OCI-LY1 (cell line): ENCODE measurements at regions not wholly inside any gene's neighbourhood (a gene's known extent, or its start where the extent isn't known, plus 50 kb on each side); places are given as distances from the start of the nearest gene placed in this dataset.

Source experiments
- H2AFZ ChIP-seq: fragments of 200-600 bp; sonication (generic), shearing (Covaris generic); 2 replicates; pipeline ENCODE4 v1.6.0; 2014; ENCODE audit warnings: antibody characterized with exemption, mild to moderate bottlenecking, low read length
- H3F3A ChIP-seq: fragments of 200-600 bp; sonication (generic), shearing (Covaris generic); 2 replicates; pipeline ENCODE4 v1.6.0; 2014; ENCODE audit warnings: mild to moderate bottlenecking, antibody characterized with exemption, low read length, moderate library complexity; ENCODE audit not compliant: insufficient read depth
- H3K27ac ChIP-seq: fragments of 200-600 bp; sonication (generic); 2 replicates; pipeline ENCODE4 v1.5.1; 2014; ENCODE audit warnings: low read length, mixed run types, mild to moderate bottlenecking, low read depth; ENCODE audit not compliant: poor library complexity, severe bottlenecking
- H3K27me3 ChIP-seq: fragments of 200-600 bp; sonication (generic); 2 replicates; pipeline ENCODE4 v1.6.0; 2014; ENCODE audit warnings: antibody characterized with exemption, mild to moderate bottlenecking, low read length, moderate library complexity; ENCODE audit not compliant: insufficient read depth
- H3K36me3 ChIP-seq: fragments of 200-600 bp; sonication (generic); 2 replicates; pipeline ENCODE4 v1.6.1; 2014; ENCODE audit warnings: mild to moderate bottlenecking, antibody characterized with exemption, low read length, moderate library complexity, mixed read lengths; ENCODE audit not compliant: insufficient read depth
- H3K4me1 ChIP-seq: fragments of 200-600 bp; sonication (generic); 2 replicates; pipeline ENCODE4 v1.5.1; 2014; ENCODE audit warnings: mild to moderate bottlenecking, low read length, moderate library complexity; ENCODE audit not compliant: insufficient read depth, severe bottlenecking
- H3K4me2 ChIP-seq: fragments of 200-600 bp; sonication (generic), shearing (Covaris generic); 2 replicates; pipeline ENCODE4 v1.6.1; 2014; ENCODE audit warnings: low read length
- H3K4me3 ChIP-seq: fragments of 200-600 bp; sonication (generic); 2 replicates; pipeline ENCODE4 v1.5.1; 2014; ENCODE audit warnings: low read length, low read depth, mild to moderate bottlenecking, mixed read lengths; ENCODE audit not compliant: poor library complexity, severe bottlenecking
- H3K79me2 ChIP-seq: fragments of 200-600 bp; shearing (Covaris generic); 2 replicates; pipeline ENCODE4 v1.6.1; 2016; ENCODE audit warnings: mixed run types, low read length, mixed read lengths; ENCODE audit not compliant: insufficient read depth
- H3K9ac ChIP-seq: fragments of 200-600 bp; sonication (generic), shearing (Covaris generic); 2 replicates; pipeline ENCODE4 v1.6.1; 2014; ENCODE audit warnings: mild to moderate bottlenecking, low read length, mixed read lengths
- H3K9me2 ChIP-seq: fragments of 200-600 bp; sonication (generic), shearing (Covaris generic); 2 replicates; pipeline ENCODE4 v1.6.1; 2014; ENCODE audit warnings: low read depth, mild to moderate bottlenecking, low read length, mixed read lengths
- H3K9me3 ChIP-seq: fragments of 200-600 bp; shearing (Covaris generic); 2 replicates; pipeline ENCODE4 v1.6.1; 2014; ENCODE audit warnings: low read length, mixed read lengths
- H4K20me1 ChIP-seq: fragments of 200-600 bp; sonication (generic), shearing (Covaris generic); 2 replicates; pipeline ENCODE4 v1.6.0; 2016; ENCODE audit warnings: mild to moderate bottlenecking, low read length; ENCODE audit not compliant: insufficient read depth
- EZH2 ChIP-seq: fragments of 200-600 bp; sonication (generic), shearing (Covaris generic); IDR thresholded peaks from 2 replicates; pipeline ENCODE4 v1.8.0; 2017; ENCODE audit warnings: borderline replicate concordance, mixed run types, mild to moderate bottlenecking, antibody characterized with exemption, low read length, moderate library complexity, mixed read lengths
- TF ChIP-seq, protein P1 (sequence below): fragments of 200-600 bp; sonication (generic), shearing (Covaris generic); IDR thresholded peaks from 2 replicates; pipeline ENCODE4 v1.5.1; 2017; ENCODE audit warnings: mild to moderate bottlenecking, antibody characterized with exemption, low read length, moderate library complexity, mixed read lengths

GRCh38 chr11:29734287-29734686, 282.5 kb downstream of the KCNA4 start:
- no peak overlapping the region for H3K4me3 ChIP-seq
- H4K20me1 ChIP-seq = no peaks in the 10 kb centered on the region
- H3K9me2 ChIP-seq = no peaks in the 10 kb centered on the region
- H3K27ac ChIP-seq = no peak overlapping the region
- H3K36me3 ChIP-seq = no peaks in the 10 kb centered on the region
- no peak overlapping the region for H3K9ac ChIP-seq
- no peaks in the 10 kb centered on the region for H3K4me1 ChIP-seq
- TF ChIP-seq, protein P1, sequence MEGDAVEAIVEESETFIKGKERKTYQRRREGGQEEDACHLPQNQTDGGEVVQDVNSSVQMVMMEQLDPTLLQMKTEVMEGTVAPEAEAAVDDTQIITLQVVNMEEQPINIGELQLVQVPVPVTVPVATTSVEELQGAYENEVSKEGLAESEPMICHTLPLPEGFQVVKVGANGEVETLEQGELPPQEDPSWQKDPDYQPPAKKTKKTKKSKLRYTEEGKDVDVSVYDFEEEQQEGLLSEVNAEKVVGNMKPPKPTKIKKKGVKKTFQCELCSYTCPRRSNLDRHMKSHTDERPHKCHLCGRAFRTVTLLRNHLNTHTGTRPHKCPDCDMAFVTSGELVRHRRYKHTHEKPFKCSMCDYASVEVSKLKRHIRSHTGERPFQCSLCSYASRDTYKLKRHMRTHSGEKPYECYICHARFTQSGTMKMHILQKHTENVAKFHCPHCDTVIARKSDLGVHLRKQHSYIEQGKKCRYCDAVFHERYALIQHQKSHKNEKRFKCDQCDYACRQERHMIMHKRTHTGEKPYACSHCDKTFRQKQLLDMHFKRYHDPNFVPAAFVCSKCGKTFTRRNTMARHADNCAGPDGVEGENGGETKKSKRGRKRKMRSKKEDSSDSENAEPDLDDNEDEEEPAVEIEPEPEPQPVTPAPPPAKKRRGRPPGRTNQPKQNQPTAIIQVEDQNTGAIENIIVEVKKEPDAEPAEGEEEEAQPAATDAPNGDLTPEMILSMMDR = no peak
- no peak for TF ChIP-seq EZH2
- H3F3A ChIP-seq = no peaks in the 10 kb centered on the region
- H3K79me2 ChIP-seq = no peaks in the 10 kb centered on the region
- no peaks in the 10 kb centered on the region for H3K9me3 ChIP-seq
- H2AFZ ChIP-seq = no peak overlapping the region
- no peaks in the 10 kb centered on the region for H3K27me3 ChIP-seq
- no peak overlapping the region for H3K4me2 ChIP-seq

GRCh38 chr11:29713831-29714320, 303.0 kb downstream of the KCNA4 start:
- Histone ChIP-seq H3K4me3 (no peak overlapping the region), H3K9me3 (no peaks in the 10 kb centered on the region), H3K4me2 (no peak overlapping the region), H3K4me1 (no peaks in the 10 kb centered on the region), H2AFZ (no peak overlapping the region), H3K9me2 (no peaks in the 10 kb centered on the region), H3K27ac (no peak overlapping the region), H3F3A (no peaks in the 10 kb centered on the region), H3K9ac (no peak overlapping the region), H3K36me3 (no peaks in the 10 kb centered on the region), H3K79me2 (no peaks in the 10 kb centered on the region), H4K20me1 (no peaks in the 10 kb centered on the region), H3K27me3 (no peaks in the 10 kb centered on the region)
- TF ChIP-seq, protein P1 = no peak
- TF ChIP-seq EZH2 = no peak

DNA sequence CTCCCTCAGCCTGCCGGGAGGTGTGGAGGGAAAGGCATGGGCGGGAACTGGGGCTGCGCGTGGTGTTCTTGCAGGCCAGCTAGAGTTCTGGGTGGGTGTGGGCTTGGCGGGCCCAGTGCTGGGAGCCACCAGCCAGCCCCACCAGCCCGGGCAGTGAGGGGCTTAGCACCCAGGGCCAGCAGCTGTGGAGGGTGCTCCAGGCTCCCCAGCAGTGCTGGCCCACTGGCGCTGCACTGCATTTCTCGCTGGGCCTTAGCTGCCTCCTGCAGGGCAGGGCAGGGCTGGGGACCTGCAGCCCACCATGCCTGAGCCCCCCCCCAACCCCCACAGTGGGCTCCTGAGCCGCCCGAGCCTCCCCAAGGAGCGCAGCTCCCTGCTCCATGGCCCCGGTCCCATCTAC, 304.2 kb downstream of the KCNA4 start:
- TF ChIP-seq, protein P1 = no peak
- TF ChIP-seq EZH2 = no peak
- Histone ChIP-seq H3K9ac (no peak overlapping the region), H3K27me3 (no peaks in the 10 kb centered on the region), H4K20me1 (no peaks in the 10 kb centered on the region), H3K4me1 (no peaks in the 10 kb centered on the region), H3K9me2 (no peaks in the 10 kb centered on the region), H2AFZ (no peak overlapping the region), H3K4me2 (no peak overlapping the region), H3F3A (no peaks in the 10 kb centered on the region), H3K9me3 (no peaks in the 10 kb centered on the region), H3K27ac (no peak overlapping the region), H3K4me3 (no peak overlapping the region), H3K79me2 (no peaks in the 10 kb centered on the region), H3K36me3 (no peaks in the 10 kb centered on the region)
